MM.1S (cell line): ENCODE measurements at regions not wholly inside any gene's neighbourhood (a gene's known extent, or its start where the extent isn't known, plus 50 kb on each side); places are given as distances from the start of the nearest gene placed in this dataset.

Source experiments
- CTCF ChIP-seq: fragments of 300-600 bp; sonication (generic); IDR thresholded peaks from 2 replicates; pipeline ENCODE4 v1.5.1; 2016; ENCODE audit warnings: antibody characterized with exemption, low read length, mixed read lengths
- EZH2 ChIP-seq: fragments of 300-600 bp; sonication (generic); optimal IDR thresholded peaks from 2 replicates; pipeline ENCODE3; 2017; ENCODE audit warnings: low read depth, mild to moderate bottlenecking, antibody characterized with exemption, low read length, mixed read lengths

GRCh38 chr17:70357190-70357589 is 187.9 kb downstream of the KCNJ2 start:
- no peak for TF ChIP-seq EZH2
- TF ChIP-seq CTCF: no peak
